ENCODE measurements at regions not wholly inside any gene's neighbourhood (a gene's known extent, or its start where the extent isn't known, plus 50 kb on each side); places are given as distances from the start of the nearest gene placed in this dataset.

DNA sequence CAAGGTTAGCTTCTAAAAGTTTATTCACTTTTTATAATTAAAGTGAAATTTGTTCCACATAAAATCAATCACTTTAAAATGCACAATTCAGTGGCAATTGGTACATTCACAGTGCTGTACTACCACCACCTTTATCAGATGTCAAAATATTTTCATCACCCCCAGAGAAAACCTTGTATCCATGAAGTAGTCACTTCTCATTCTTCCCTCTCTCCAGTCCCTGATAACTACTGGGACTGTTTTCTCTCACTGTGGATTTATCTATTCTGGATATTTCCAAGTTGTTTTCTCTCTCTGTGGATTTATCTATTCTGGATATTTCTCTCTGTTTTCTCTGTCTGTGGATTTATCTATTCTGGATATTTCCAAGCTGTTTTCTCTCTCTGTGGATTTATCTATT, 435.4 kb upstream of the CNTNAP2 start:
- DNase-seq (ENCODE audit: low read depth in 4 of 4, low spot score in 2 of 4): no peak

DNA sequence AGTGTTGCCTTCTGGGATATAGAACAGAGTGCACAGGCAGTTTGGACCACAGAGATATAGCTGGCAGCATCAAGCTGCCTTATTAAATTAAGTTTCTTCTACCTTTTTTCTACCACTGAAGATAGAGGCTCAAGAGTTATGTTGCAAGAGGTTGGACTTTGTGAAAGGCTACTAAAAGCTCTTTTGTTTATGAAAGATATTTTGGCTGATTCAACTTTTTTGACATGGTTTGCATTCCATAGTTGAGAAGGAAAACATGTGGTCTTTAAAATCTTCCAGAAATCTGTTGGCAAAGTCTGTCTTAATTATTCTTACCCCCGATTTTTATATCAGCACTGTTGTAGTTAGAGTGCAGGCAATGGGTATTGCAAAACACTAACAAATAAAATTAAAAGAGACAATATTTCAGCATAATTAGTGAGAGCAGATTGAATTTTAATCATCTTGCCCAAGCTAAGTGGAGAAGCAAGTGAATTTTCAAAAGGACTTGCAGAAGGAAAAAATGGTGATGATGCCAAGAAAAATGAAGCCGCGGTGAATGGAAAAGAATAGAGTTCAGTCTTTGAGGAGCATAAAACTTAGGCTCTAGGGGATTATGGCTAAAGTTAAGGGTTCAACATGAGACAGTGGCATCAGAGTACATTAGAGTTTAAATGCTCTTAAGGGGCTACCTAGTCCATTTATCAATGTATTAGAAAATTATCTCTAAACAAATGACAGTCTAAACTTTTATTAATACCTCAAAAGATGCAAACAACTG, 450.9 kb upstream of the CNTNAP2 start:
- DNase-seq (ENCODE audit: low read depth in 4 of 4, low spot score in 2 of 4): no peak

DNA sequence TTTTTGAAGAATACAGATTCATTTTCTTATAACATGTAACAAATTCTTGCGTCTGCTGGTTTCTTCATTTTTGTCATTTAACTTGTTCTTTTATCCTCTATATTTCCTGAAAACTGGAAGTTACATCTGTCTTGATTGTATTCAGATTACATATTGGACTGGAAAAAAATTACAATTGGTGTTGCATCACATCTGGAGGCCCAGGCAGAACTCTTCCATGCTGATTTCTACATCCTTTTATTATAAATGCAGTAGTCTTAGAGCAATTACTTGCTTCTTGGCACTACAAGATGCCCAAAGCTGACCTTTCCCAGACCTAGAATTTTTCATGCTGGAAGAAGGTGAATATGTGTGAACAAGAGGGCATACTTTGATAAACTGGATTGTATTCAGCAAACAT, 460.9 kb upstream of the CNTNAP2 start:
- DNase-seq (ENCODE audit: low read depth in 4 of 4, low spot score in 2 of 4): no peak

DNA sequence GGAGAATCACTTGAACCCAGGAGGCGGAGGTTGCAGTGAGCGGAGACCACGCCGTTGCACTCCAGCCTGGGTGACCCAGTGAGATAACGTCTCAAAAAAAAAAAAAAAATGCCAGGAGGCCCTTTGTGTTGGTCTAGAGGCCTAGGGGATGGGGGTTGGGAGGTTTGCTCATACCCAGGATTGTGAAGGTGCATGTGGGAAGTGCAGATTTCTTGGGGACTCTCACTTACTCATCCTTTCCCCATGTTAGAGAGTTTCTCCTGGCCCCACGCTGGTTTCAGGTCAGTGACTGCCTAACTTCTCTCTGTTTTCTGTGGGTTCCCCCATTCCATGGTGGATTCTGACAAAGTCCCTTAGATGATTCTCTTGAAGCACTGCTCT, 471.5 kb upstream of the CNTNAP2 start:
- no peak for DNase-seq (ENCODE audit: low read depth in 4 of 4, low spot score in 2 of 4)

DNA sequence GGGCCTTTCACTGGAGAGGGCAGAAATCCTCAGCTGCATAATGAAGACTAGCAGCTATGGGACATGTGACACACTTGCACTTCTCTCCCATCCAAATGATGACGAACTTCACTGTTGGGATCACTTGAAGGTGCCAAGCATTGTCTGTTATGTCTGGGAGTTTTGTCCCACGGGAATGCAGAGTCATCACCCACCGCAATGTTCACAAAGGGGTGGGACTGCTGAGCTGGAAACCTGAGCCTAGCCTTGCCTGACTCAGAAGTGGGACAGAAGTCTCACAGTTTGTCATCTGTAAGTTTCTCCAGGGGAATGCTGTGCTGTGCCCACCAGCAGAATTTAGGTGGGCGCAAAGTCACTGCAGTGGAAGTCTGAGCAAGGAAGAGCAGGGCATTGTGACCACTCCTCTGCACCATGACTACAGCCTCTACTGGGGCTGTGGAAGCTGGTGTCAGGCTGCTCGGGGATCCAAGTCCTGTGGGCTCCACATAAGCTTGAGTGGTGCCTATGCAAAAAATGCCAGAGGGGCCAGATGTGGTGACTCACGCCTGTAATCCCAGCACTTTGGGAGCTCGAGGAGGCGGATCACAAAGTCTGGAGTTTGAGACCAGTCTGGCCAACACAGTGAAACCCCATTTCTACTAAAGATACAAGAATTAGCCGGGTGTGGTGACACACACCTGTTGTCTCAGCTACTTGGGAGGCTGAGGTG, 472.0 kb upstream of the CNTNAP2 start:
- DNase-seq (ENCODE audit: low read depth in 4 of 4, low spot score in 2 of 4): no peak

DNA sequence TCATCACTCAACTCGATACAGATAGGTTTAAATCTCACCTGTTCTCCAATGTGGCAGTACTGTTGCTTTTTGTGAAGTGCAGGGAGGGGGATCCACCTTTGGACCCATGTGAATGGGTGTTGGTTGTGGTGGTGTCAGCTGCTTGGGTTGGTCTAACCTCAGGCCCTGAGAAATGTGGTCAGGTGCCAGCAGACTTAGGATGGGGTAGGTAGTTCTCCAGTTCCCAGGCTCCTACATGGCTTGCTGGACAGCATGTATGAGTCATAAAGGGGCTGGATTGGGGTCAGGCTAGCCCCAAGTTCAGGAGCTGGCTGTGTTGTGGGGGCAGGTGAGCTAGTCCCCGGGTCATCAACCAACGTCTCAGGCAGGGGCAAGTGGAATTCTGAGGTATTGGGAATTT, 472.6 kb upstream of the CNTNAP2 start:
- no peak for DNase-seq (ENCODE audit: low read depth in 4 of 4, low spot score in 2 of 4)

DNA sequence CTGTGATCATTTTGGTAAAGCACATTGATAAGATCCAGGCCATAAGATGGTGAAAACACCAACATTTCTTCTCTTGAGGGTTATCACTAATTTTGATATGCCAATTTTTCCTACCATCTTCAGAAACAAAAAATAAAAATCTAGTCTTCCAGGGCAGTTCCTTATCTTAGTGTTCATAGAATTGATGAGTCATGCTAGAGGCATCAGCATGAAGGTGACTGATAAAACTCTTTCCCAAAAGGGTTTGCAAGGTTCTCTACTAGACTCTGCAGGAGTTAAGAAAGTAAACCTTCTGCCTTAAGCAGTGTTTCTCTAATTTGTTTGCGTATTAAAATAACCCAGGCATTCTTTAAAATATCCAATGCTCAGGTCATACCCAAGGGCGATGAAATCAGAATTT, 483.1 kb upstream of the CNTNAP2 start:
- no peak for DNase-seq (ENCODE audit: low read depth in 4 of 4, low spot score in 2 of 4)

DNA sequence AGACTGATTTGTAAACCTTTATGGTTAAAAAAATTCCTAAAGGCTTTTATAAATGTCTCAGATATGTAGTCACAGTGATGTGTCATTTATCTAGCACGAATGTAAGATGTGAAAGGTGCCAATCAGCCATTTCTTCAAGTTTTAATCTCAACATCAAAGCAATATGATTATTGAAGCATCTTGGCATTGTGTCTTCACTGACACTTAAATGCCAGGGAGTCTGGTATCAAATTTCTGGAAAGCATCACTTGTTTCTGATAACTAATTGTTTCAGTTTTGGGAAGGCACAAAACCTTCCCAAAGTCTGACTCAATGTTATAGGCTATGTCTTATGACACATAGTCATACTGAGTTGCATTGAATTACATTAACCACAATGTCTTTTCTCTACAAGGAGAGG, 492.0 kb upstream of the CNTNAP2 start:
- DNase-seq (ENCODE audit: low read depth in 4 of 4, low spot score in 2 of 4): no peak

DNA sequence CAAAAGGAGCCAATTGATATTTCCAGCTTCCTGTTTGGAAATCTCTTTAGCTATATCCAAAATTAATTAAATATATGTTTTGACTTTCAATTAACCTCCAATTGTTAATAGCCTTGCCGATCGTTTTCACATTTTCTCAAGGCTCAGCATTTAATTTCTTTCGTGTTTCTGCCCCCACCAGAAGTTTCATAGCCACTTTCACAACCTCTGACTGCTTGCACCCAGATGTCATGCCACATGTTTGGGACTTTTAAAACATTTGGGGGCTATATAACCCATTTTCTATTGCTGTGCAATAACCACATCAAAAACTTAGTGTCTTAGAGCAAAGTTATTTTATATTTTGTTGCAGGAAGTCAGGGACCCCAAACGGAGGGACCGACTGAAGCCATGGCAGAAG, 510.6 kb upstream of the CNTNAP2 start:
- DNase-seq (ENCODE audit: low read depth in 4 of 4, low spot score in 2 of 4): no peak

DNA sequence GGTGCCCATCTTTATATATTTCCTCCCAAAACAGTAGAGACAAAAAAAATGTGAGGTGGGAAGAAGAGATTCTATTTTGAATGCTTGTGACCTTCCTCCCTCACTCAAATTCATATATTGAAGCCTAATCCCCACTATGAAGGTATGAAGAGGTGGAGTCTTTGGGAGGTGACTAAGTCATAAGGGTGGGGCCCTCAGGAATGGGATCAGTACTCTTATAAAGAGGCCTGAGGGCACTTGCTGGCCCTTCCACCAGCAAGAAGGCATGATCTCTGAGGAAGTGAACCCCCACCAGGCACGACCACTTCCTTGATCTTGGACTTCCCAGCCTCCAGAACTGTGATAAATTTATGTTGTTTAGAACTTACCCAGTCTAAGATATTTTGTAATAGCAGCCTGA, 517.2 kb upstream of the CNTNAP2 start:
- no peak for DNase-seq (ENCODE audit: low read depth in 4 of 4, low spot score in 2 of 4)

DNA sequence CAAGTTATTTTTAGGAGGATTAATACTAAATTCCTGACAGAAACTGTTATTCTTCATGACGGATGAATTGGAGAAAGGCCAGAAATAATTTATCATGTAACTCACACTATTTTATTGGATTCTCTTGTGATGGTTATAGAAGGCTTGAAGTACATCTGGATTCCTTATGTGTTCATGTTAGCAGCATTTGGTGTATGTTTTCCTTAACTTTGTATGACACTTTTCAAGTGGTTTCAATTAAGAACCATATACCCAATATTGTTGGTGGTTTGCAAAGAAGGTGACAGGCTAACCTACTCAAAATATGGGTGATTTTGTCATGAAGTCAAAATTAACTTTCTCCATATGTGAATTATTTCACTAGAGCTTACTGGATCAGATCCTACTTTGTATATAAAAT, 532.2 kb upstream of the CNTNAP2 start:
- DNase-seq (ENCODE audit: low read depth in 4 of 4, low spot score in 2 of 4): no peak

DNA sequence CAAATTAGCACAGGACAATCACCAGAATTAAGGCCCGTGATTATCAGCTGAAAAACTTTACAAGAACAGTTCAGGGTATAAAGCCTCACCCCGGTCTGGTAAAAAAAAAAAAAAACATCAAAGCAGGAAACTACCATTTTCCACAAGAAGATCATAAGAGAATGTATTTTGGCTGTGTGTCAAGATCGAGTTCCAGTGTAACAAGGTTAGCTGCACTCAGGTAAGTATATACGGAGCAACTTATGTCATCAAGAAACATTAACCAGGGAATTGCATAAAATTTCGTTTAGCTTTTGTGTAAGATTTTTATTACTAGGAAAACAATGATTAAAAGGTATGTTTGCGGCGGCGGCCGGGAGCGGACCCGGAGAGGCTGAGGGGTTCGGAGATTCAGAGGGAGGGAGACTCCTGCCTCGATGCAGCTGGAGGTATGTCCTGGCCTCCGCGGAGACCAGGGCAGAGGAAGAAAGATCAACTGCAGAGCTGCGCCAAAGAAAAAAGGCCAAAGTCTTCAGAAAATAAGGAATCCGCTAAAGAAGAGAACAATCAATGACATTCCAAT, 533.8 kb upstream of the CNTNAP2 start:
- no peak for DNase-seq (ENCODE audit: low read depth in 4 of 4, low spot score in 2 of 4)

DNA sequence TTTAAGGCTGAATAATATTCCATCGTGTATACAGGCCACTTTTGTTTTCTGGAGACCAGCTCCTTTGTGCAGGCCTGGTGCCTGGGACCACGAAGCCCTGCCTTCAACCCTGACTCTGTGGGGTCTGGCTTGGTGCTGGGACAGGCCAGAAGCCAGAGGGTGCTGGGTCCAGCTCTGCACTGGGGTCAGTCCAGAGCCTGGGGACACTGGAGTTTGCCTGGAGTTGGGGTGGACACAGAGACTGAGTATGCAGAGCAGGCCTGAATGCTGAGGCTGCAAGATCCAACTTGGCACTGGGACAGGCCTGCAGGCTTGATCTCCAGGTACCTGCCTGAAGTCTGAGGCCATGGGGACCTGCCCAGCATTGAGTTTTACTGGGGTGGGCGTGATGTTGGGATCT, 558.8 kb upstream of the CNTNAP2 start:
- DNase-seq (ENCODE audit: low read depth in 4 of 4, low spot score in 2 of 4): no peak

DNA sequence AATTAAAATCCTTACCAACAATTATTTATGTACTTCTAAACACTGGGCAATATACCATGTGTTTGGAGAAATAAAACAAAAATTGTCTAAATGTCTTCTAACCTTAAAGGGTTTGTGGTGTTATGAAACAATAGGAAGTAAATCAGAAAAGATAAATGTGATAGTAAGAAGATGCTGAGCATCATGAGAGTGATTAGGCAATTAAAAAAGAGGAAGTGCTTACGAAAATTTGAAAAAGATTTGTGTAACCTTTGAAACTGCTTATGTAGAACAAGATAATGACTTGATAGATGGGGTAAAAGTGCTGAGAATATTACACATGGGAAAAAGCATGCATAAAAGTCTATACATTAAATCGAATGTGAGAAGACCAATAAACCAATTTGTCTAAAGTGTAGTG, 573.4 kb upstream of the CNTNAP2 start:
- DNase-seq (ENCODE audit: low read depth in 4 of 4, low spot score in 2 of 4): no peak

DNA sequence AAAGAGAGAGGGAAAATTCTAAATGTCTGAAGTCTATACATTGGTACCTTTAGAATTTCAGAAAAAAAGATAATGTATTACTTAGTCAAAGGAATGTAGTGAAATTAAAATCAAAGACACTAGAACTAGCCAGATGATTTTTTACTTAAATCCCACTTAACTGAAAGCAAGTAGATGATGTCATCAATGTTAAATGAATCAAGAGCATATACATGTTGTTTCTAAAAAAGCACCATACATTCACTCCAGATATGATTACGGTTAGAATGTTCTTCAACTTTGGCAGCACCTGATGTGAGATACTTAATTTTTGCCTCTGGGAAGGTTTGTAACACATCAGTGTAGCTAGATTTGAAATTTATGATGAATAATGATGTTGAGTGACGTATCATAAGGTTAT, 576.7 kb upstream of the CNTNAP2 start:
- no peak for DNase-seq (ENCODE audit: low read depth in 4 of 4, low spot score in 2 of 4)

DNA sequence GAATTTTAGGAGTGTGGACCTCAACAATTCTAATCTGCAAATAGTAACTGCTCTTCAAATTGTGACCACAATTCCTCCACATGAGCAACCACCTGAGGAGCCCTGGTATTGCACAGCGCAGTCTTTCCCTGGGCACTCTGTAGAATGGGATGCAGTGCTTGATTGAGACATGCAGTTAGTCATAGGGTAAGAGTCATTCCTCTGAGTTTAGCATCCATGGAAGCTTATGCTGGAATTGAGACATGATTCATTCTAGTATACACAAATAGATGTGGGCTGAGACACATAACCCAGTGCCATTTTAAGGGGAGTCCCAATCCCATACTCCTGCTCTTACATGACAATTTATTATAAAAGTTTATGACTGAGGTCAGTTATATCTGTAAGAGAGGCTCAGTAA, 582.3 kb upstream of the CNTNAP2 start:
- no peak for DNase-seq (ENCODE audit: low read depth in 4 of 4, low spot score in 2 of 4)

DNA sequence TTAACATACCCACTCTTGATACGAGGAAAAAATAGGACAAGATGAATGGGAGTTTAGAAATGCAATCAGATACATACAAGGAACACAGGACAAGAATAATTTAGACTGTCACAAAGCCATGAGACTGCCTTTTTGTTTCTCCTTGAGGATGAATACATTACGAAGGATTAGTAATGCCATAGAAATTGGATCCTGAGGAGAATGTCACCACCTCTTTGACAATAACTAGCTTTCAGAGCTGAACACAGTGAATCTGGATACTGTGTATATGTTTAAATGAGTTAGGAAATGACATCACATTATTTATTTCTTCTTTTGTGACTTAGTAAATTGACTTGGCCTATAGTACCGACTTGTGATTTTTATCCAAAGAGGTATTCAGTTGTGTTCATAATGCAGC, 596.3 kb upstream of the CNTNAP2 start:
- no peak for DNase-seq (ENCODE audit: low read depth in 4 of 4, low spot score in 2 of 4)

DNA sequence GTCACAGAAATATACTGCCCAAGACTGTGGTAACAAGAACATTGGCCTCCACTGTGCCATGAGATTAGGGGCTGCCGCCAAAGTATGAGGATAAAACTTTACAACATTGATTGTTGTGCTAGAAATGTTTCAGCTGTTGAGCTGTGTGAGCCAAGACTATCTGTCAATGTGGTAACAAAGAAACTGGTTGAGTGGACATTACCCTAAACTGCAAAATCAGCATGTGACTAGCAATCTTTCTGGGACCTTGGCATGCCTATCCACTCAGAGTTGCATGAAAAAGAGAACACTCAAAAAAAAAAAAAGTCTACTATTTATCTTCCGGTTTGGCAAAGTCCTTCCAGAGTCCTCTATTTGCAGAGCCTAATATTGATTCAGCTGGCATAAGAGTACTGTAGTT, 605.6 kb upstream of the CNTNAP2 start:
- no peak for DNase-seq (ENCODE audit: low read depth in 4 of 4, low spot score in 2 of 4)

DNA sequence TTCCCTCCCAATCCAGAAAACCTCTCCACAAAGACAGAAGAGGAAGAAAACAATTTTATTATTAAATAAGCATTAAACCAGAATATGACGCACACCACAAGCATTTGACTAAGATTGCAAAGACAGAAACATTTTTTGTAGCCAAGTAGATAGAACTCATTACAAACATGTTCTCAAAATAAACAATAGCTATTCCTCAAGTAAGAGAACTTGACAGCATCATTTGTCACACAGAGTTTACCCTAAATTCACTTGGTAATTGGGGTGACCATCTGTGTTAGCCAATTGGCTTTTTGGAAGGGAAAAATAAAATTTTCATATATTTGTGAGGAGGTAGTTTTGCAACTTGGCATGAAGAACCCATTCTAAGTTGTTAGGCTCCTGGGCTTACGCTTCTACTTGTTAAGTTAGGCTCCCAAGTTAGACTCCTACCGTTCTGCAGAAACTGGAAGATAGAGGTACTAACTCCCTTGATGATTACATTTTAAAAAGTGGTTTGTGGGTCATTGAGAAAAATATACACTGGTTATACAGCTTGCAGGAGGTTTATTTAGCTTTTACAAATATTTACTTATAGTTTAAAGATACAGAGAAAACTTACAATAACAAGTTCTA, 618.6 kb upstream of the CNTNAP2 start:
- no peak for DNase-seq (ENCODE audit: low read depth in 4 of 4, low spot score in 2 of 4)

DNA sequence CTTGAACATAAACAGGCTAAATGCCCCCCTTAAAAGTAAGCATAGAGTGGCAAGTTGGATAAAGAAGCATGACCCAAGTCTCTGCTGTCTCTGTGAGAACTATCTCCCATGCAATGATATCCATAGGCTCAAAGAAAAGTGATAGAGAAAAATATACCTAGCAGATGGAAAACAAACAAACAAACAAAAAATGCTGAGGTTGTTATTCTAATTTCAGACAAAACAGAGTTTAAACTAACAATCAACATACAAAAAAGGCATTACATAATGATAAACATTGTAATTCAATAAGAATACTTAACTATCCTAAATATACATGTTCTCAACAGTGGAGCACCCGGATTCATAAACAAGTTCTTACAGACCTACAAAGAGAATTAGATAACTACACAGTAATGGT, 626.2 kb upstream of the CNTNAP2 start:
- no peak for DNase-seq (ENCODE audit: low read depth in 4 of 4, low spot score in 2 of 4)

DNA sequence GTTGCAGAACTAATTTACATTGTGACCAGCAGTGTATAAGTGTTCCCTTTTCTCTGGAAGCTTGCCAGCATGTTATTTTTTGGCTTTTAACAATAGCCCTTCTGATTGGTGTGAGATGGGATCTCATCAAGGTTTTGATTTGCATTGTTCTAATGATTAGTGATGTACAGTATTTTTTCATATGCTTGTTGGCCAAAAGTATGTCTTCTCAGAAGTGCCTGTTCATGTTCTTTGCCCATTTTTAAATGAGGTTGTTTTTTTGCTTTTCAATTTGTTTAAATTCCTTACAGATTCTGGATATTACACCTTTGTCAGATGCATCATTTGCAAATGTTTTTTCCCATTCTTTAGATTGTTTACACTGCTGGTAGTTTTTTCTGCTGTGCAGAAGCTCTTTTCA, 627.0 kb upstream of the CNTNAP2 start:
- no peak for DNase-seq (ENCODE audit: low read depth in 4 of 4, low spot score in 2 of 4)

DNA sequence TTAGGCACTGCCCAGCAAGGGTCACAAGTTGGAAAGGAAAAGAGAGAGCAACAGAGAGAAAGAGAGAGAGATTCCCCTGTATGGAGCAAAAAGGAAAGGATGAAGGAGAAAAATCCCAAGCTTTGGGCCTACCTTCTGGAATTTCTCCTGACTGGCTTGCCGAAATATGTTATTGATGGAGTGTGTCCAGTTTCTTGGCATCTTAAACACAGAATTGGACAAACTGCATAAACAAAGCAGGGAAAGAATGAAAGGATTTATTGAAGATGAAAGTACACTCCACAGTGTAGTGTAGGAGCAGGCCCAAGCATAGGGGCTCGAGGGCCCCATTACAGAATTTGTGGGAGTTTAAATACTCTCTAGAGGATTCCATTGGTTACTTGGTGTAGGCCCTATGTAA, 627.8 kb upstream of the CNTNAP2 start:
- no peak for DNase-seq (ENCODE audit: low read depth in 4 of 4, low spot score in 2 of 4)

Data from left renal cortex interstitium (tissue), 4 donors.